ENCODE measurements at regions not wholly inside any gene's neighbourhood (a gene's known extent, or its start where the extent isn't known, plus 50 kb on each side); places are given as distances from the start of the nearest gene placed in this dataset.
A peak's percentile ranks its signal among the peaks of the same experiment; 100 is the strongest.
"Not testable (repeated sequence)": the region's sequence is repeated elsewhere in the genome, so short reads cannot be mapped to it uniquely, and the experiment has no call there.

GRCh38 chr18:49690312-49690711, 123.0 kb downstream of the ACAA2 start:
- H3K4me3 ChIP-seq (ENCODE audit: low read depth, low read length) = no peak overlapping the region
- peak; percentile 97 for DNase-seq (ENCODE audit: low read depth)
- TF ChIP-seq CTCF (conservative IDR thresholded peaks at IDR 0.05; ENCODE audit: low read depth, low read length) = no peak

GRCh38 chr18:49685231-49685942, 123.5 kb downstream of the LIPG start:
- DNase-seq (ENCODE audit: low read depth) = peak; percentile 41
- no peak overlapping the region for H3K4me3 ChIP-seq (ENCODE audit: low read depth, low read length)
- TF ChIP-seq CTCF (conservative IDR thresholded peaks at IDR 0.05; ENCODE audit: low read depth, low read length) = no peak

- peak; percentile 44 for DNase-seq (ENCODE audit: low read depth)
Observed at GRCh38 chr18:49682803-49683190, 120.9 kb downstream of the LIPG start.

GRCh38 chr18:49682173-49682802, 120.4 kb downstream of the LIPG start:
- H3K4me3 ChIP-seq (ENCODE audit: low read depth, low read length) = no peak overlapping the region
- no peak for TF ChIP-seq CTCF (conservative IDR thresholded peaks at IDR 0.05; ENCODE audit: low read depth, low read length)
- no peak for DNase-seq (ENCODE audit: low read depth)

More at GRCh38 chr18:49682803-49683190, 120.9 kb downstream of the LIPG start:
- H3K4me3 ChIP-seq (ENCODE audit: low read depth, low read length) = not testable (repeated sequence)

- no peak overlapping the region for H3K4me3 ChIP-seq (ENCODE audit: low read depth, low read length)
- DNase-seq (ENCODE audit: low read depth) = no peak
- TF ChIP-seq CTCF (conservative IDR thresholded peaks at IDR 0.05; ENCODE audit: low read depth, low read length) = no peak
Observed at GRCh38 chr18:49681387-49681786, 119.5 kb downstream of the LIPG start.

- no peak for TF ChIP-seq CTCF (conservative IDR thresholded peaks at IDR 0.05; ENCODE audit: low read depth, low read length)
- DNase-seq (ENCODE audit: low read depth) = no peak
Observed at GRCh38 chr18:49678440-49678839, 116.6 kb downstream of the LIPG start.

GRCh38 chr18:49677762-49678413, 116.0 kb downstream of the LIPG start:
- H3K4me3 ChIP-seq (ENCODE audit: low read depth, low read length) = no peak overlapping the region
- no peak for DNase-seq (ENCODE audit: low read depth)
- TF ChIP-seq CTCF (conservative IDR thresholded peaks at IDR 0.05; ENCODE audit: low read depth, low read length) = no peak

More at GRCh38 chr18:49678440-49678839, 116.6 kb downstream of the LIPG start:
- H3K4me3 ChIP-seq (ENCODE audit: low read depth, low read length) = no peak overlapping the region

All from choroid plexus epithelial cell (primary cell).